ENCODE measurements at regions not wholly inside any gene's neighbourhood (a gene's known extent, or its start where the extent isn't known, plus 50 kb on each side); places are given as distances from the start of the nearest gene placed in this dataset.
A peak's percentile ranks its signal among the peaks of the same experiment; 100 is the strongest.

- no peak overlapping the region for H3K4me3 ChIP-seq (ENCODE audit: low read depth, low read length)
- peak; percentile 58; the same call in 1 of the 2 replicates for TF ChIP-seq CTCF (IDR thresholded peaks at IDR 0.05; ENCODE audit: low read depth, low read length)
These were observed 87.3 kb upstream of the ROPN1 start for GRCh38 chr3:124078953-124079911.

GRCh38 chr3:124079912-124080276, 88.0 kb upstream of the ROPN1 start:
- H3K4me3 ChIP-seq (ENCODE audit: low read depth, low read length) = no peak overlapping the region
- TF ChIP-seq CTCF (IDR thresholded peaks at IDR 0.05; ENCODE audit: low read depth, low read length) = no peak

- no peak for TF ChIP-seq CTCF (IDR thresholded peaks at IDR 0.05; ENCODE audit: low read depth, low read length)
- H3K4me3 ChIP-seq (ENCODE audit: low read depth, low read length) = no peak overlapping the region
These were observed 90.4 kb upstream of the ROPN1 start for GRCh38 chr3:124082343-124082742.

GRCh38 chr3:124084022-124084881, 92.3 kb upstream of the ROPN1 start:
- no peak overlapping the region for H3K4me3 ChIP-seq (ENCODE audit: low read depth, low read length)
- no peak for TF ChIP-seq CTCF (IDR thresholded peaks at IDR 0.05; ENCODE audit: low read depth, low read length)

GRCh38 chr3:124088801-124089200, 96.9 kb upstream of the ROPN1 start:
- H3K4me3 ChIP-seq (ENCODE audit: low read depth, low read length) = no peak overlapping the region
- TF ChIP-seq CTCF (IDR thresholded peaks at IDR 0.05; ENCODE audit: low read depth, low read length) = no peak

GRCh38 chr3:124089214-124089613, 97.3 kb upstream of the ROPN1 start:
- TF ChIP-seq CTCF (IDR thresholded peaks at IDR 0.05; ENCODE audit: low read depth, low read length) = no peak
- no peak overlapping the region for H3K4me3 ChIP-seq (ENCODE audit: low read depth, low read length)
